Stomach (tissue), 8 donors: ENCODE measurements at regions not wholly inside any gene's neighbourhood (a gene's known extent, or its start where the extent isn't known, plus 50 kb on each side); places are given as distances from the start of the nearest gene placed in this dataset.
A peak's percentile ranks its signal among the peaks of the same experiment; 100 is the strongest.

Experiments used
- DNase-seq, 2 donors: peaks; one replicate each; pipeline versions ENCODE4 v3.0.0 to v3.0.0-alpha.2; 2013 to 2019
- H3K27ac ChIP-seq, 5 donors: fragments of 200-600 bp in 4 of 5; sonication (generic) in 4 of 5; one replicate each; pipeline ENCODE4 v1.5.1; 2013 to 2019; ENCODE audit warnings: mild to moderate bottlenecking in 1 of 5, moderate library complexity in 1 of 5
- H3K27me3 ChIP-seq, 3 donors: fragments of 200-600 bp; sonication (generic); one replicate each; pipeline ENCODE4 v1.5.1; 2017 to 2019; ENCODE audit warnings: mixed run types in 1 of 3
- H3K36me3 ChIP-seq, 4 donors: fragments of 200-600 bp; sonication (generic); 1 replicate in 3 of 4; 2 replicates in 1 of 4; pipeline ENCODE4 v1.5.1; 2016 to 2019
- H3K4me1 ChIP-seq, 4 donors: fragments of 200-600 bp; sonication (generic); one replicate each; pipeline ENCODE4 v1.5.1; 2016 to 2019
- H3K4me3 ChIP-seq, 4 donors: fragments of 200-600 bp; sonication (generic) in 3 of 4; one replicate each; pipeline ENCODE4 v1.5.1; 2016 to 2019; ENCODE audit warnings: mild to moderate bottlenecking in 1 of 4
- H3K9me3 ChIP-seq, 4 donors: fragments of 200-600 bp; sonication (generic); one replicate each; pipeline ENCODE4 v1.5.1; 2016 to 2019
- CTCF ChIP-seq, 7 experiments: fragments of 450-650 bp in 4 of 7; fragments of 200-600 bp in 3 of 7; sonication (generic) in 3 of 7; IDR thresholded peaks; one replicate each; pipeline ENCODE4 v1.5.1; 2016 to 2019; ENCODE audit warnings: antibody characterized with exemption in 7 of 7, control low read depth in 2 of 7, mild to moderate bottlenecking in 1 of 7
- EP300 ChIP-seq: sonication (generic); formaldehyde crosslinking; IDR thresholded peaks from one replicate; pipeline ENCODE4 v1.6.1; 2017; ENCODE audit warnings: antibody characterized with exemption
- POLR2A ChIP-seq, 4 donors: fragments of 450-650 bp; IDR thresholded peaks; one replicate each; pipeline ENCODE4 v1.6.1; 2016; ENCODE audit warnings: antibody characterized with exemption in 4 of 4, control low read depth in 2 of 4, mild to moderate bottlenecking in 1 of 4, moderate library complexity in 1 of 4
- POLR2AphosphoS5 ChIP-seq, 3 donors: sonication (generic); formaldehyde crosslinking; IDR thresholded peaks; one replicate each; pipeline ENCODE4 v1.6.1; 2016; ENCODE audit warnings: antibody characterized with exemption in 3 of 3
- WGBS, 5 donors: extraction: QIAGEN DNeasy Blood & Tissue Kit in 3 of 5; methylation state at CpG; one replicate each; pipeline versions ENCODE4 v1.1.5 to v1.1.7; 2013 to 2018; 5-methylcytosine and 5-hydroxymethylcytosine counted together
- intact Hi-C: fragments of 100-400 bp; cut with DNase I; formaldehyde crosslinking; loops from one replicate; pipeline ENCODE4 v1.15.1; 2023; ENCODE audit warnings: low total_unique reads
- donor health status: healthy with polysubstance abuse.
- donor health status: Bipolar disorder and iron deficiency.
- donor health status: healthy.

GRCh38 chr9:109830545-109830944 is 50.5 kb downstream of the PALM2AKAP2 start:
- TF ChIP-seq EP300 = no peak
- H3K27me3 ChIP-seq = no peaks in the 10 kb centered on the region
- H3K36me3 ChIP-seq = no peaks in the 10 kb centered on the region
- WGBS, 5 donors = 80 to 95% (median 87%) methylated on average over 5 of the region's 5 CpGs
- intact Hi-C loops = no loop called here
- H3K9me3 ChIP-seq = peaks cover 0 to 10% (median 5%) of the 10 kb centered on the region in 4 donors
- peaks cover 0 to 8% (median 2%) of the 10 kb centered on the region in 4 donors for H3K4me1 ChIP-seq
- no peak overlapping the region for H3K27ac ChIP-seq
- no peak for DNase-seq
- H3K4me3 ChIP-seq = no peak overlapping the region

GRCh38 chr9:109831998-109832658 is 52.1 kb downstream of the PALM2AKAP2 start:
- peak overlapping the region in 1 of 5 donors; percentile 24 for H3K27ac ChIP-seq
- TF ChIP-seq POLR2A (IDR thresholded peaks at IDR 0.05) = no peak
- no peak for TF ChIP-seq CTCF (IDR thresholded peaks at IDR 0.05)
- TF ChIP-seq POLR2AphosphoS5 (IDR thresholded peaks at IDR 0.05) = no peak
- no peak overlapping the region for H3K4me3 ChIP-seq
- peaks cover 0 to 8% (median 2%) of the 10 kb centered on the region in 4 donors for H3K4me1 ChIP-seq
- WGBS, 5 donors = 57 to 80% (median 67%) methylated on average over 6 of the region's 6 CpGs
- H3K9me3 ChIP-seq = peaks cover 0 to 13% (median 7%) of the 10 kb centered on the region in 4 donors
- intact Hi-C loops = no loop called here
- no peaks in the 10 kb centered on the region for H3K36me3 ChIP-seq
- DNase-seq = peak in 1 of 2 donors; percentile 69
- H3K27me3 ChIP-seq = no peaks in the 10 kb centered on the region

- H3K4me3 ChIP-seq = no peak overlapping the region
- H3K4me1 ChIP-seq = peaks cover 0 to 8% (median 2%) of the 10 kb centered on the region in 4 donors
- no peak overlapping the region for H3K27ac ChIP-seq
- H3K9me3 ChIP-seq = peaks cover 0 to 13% (median 7%) of the 10 kb centered on the region in 4 donors
- WGBS, 5 donors = 81 to 89% (median 86%) methylated on average over 2 of the region's 2 CpGs
- no peaks in the 10 kb centered on the region for H3K27me3 ChIP-seq
- H3K36me3 ChIP-seq = no peaks in the 10 kb centered on the region
- no peak for TF ChIP-seq POLR2AphosphoS5 (IDR thresholded peaks at IDR 0.05)
- no peak for TF ChIP-seq EP300
- no peak for TF ChIP-seq CTCF (IDR thresholded peaks at IDR 0.05)
- no peak for TF ChIP-seq POLR2A (IDR thresholded peaks at IDR 0.05)
- intact Hi-C loops = no loop called here
- no peak for DNase-seq
Observed at GRCh38 chr9:109834855-109835254, 54.9 kb downstream of the PALM2AKAP2 start.

- DNase-seq = peak in 1 of 2 donors; percentile 43
Observed at GRCh38 chr9:109843641-109844040, 63.6 kb downstream of the PALM2AKAP2 start.

More at GRCh38 chr9:109843641-109844040, 63.6 kb downstream of the PALM2AKAP2 start:
- Histone ChIP-seq H3K9me3 (no peaks in the 10 kb centered on the region), H3K27ac (no peak overlapping the region), H3K36me3 (no peaks in the 10 kb centered on the region), H3K4me1 (no peaks in the 10 kb centered on the region), H3K27me3 (no peaks in the 10 kb centered on the region), H3K4me3 (no peak overlapping the region)
- TF ChIP-seq POLR2A (IDR thresholded peaks at IDR 0.05) (no peak), CTCF (IDR thresholded peaks at IDR 0.05) (no peak), EP300 (no peak), POLR2AphosphoS5 (IDR thresholded peaks at IDR 0.05) (no peak)
- intact Hi-C loops = no loop called here
- 52 to 62% (median 56%) methylated on average over 11 of the region's 11 CpGs for WGBS, 5 donors
